ENCODE measurements at regions not wholly inside any gene's neighbourhood (a gene's known extent, or its start where the extent isn't known, plus 50 kb on each side); places are given as distances from the start of the nearest gene placed in this dataset.

- TF ChIP-seq CTCF (IDR thresholded peaks at IDR 0.05; ENCODE audit: low read depth, low read length, missing input control) (no peak), REST (IDR thresholded peaks at IDR 0.05) (no peak), SP1 (IDR thresholded peaks at IDR 0.05) (no peak), TAF1 (conservative IDR thresholded peaks at IDR 0.05) (no peak), EGR1 (IDR thresholded peaks at IDR 0.05; ENCODE audit: low read depth in 2 of 2) (no peak), HNF4A (conservative IDR thresholded peaks at IDR 0.05) (no peak), FOXA1 (IDR thresholded peaks at IDR 0.05) (no peak)
Measured at GRCh38 chr5:33188089-33188488, 252.7 kb upstream of the TARS1 start.
